ENCODE measurements at regions not wholly inside any gene's neighbourhood (a gene's known extent, or its start where the extent isn't known, plus 50 kb on each side); places are given as distances from the start of the nearest gene placed in this dataset.

DNA sequence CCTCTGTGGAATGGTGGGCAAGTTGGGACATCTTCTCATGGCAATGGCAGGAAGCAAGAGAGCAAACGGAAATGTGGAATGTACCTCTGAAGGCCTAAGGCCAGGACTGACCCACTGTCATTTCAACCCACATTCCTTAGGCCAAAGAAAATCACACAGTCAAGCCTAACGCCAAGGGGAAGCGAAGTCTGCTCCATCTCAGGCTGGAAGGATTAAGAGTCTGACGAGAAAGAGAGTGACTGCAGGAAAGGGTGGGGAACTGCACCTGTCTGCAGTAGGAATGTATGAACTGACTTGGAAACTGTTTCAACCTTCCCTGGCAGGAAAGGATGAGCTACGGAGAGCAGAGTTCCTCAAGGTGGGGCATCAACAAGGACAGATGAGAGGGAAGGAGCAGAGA, 90.2 kb upstream of the TAS2R1 start:
- DNase-seq = no peak

DNA sequence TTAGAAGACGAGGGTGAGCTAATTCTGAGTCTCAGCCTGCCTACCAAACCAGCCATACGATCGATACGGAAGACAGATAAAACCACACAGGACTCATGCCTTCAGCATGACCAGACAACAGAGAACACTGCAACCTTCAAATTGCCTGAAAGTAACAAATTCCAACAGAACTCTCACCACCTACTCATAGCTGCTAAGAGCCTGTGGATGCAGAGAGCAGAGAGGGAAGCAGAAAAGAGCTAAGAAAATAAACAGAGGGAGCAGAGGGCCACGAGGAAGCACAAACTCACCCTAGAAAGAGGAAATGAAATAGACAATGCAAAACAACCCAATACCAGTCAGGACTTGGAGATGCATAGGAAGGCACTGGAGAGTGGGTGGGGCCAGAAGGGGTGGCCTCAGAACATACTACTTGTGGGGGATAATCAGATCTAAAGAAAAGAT, 86.7 kb upstream of the TAS2R1 start:
- peak; percentile 10 for DNase-seq

DNA sequence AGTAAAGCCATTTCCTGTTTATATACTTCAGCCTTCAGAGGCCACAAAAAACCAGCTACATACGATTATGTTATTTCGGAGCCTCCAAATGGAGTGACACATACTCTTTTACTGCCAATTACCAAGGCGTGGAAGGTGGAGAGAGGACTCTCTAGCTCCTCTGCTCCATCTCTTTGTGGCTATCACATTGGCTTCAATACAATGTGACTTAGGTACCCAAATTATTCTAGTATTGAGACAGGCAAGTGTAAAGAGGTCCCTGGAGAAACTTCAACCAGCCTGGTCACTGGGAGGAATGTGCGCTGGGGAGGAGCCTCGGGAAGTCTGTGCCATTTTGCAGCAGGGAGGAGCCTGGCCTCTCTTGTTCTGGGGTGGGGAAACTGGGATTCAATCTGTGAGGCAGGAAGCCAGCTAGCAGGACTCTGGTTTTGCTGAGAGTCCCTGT, 85.8 kb upstream of the TAS2R1 start:
- no peak for DNase-seq

DNA sequence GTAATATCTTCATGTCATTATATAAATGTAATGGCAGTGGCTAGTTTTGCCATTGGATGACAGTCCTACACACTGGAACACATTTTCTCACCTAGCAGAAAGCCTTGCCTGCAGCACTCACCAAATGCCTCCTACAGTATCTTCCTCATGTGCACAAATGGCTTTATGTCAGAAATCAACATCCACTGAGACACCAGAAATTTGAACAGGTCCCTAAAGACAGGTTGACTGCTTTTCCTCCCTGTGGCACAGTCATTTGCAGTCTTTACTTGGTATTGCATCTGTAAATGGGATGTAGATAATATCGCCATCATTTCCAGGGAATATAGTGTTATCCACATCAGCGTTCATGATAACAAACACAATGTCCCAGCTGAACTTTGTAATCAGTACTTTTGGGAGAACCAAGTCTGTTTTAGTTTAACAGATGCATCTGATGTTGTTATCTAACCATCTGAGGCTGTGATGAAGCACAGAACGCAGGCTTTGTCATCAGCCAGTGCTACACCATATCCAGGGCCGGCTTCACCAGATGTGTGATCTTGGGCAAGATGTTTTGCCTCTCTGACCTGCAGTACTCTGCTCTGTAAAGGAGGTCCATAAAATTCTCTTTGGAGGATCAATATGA, 83.9 kb upstream of the TAS2R1 start:
- DNase-seq = no peak

DNA sequence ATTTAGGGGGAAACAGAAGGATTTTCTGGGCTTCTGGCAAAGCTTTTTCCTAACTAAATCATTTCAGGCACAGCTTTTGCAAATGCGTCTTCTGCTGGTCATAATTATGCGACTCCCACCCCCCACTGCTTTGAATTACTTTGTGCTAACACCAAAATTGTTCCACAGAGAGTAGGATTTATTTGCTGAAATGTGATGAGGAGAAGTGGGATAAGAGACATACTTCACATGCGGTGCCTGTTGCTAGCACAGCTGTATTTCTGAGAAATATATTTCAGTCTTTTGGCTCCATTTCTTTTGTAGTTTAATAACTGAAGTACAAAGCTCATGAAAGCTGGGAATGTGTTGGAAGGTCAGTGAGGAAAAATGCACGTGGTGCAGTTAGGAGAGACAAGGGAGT, 83.2 kb upstream of the TAS2R1 start:
- no peak for DNase-seq

DNA sequence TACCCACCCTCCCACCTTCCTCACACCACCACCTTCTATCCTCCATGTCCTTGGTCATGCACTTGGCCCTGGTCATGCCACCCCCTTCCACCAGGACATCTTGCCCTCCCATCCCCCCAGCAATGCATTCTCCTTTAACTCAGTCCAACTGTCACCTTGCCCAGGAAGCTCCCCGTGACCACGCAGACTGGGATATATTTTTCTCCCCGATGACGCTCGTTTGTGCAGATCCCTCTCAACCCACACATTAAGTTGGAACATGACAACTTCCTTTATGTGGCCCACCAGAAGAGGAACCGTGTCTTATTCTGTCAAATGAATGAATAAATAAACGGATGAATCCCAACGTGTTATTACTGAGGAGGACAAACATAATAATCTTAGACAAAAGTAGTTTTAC, 82.8 kb upstream of the TAS2R1 start:
- DNase-seq = no peak

DNA sequence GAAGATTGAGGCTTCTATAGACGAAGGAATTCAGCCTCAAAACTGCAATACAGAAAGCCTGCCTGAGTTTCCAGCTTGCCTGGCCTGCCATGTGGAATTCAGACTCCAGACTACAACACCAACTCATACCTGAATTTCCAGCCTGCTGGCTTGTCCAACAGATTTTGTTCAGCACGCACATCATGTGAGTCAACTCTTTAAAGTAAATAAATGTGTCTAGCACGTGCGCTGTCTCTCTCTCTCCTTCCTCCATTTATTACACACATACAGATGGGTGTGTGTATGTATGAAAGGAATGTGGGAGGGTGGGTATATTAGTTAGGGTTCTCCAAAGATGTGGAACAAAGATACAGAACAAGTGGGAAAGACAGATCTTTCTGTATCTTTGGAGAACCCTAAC, 82.4 kb upstream of the TAS2R1 start:
- no peak for DNase-seq

DNA sequence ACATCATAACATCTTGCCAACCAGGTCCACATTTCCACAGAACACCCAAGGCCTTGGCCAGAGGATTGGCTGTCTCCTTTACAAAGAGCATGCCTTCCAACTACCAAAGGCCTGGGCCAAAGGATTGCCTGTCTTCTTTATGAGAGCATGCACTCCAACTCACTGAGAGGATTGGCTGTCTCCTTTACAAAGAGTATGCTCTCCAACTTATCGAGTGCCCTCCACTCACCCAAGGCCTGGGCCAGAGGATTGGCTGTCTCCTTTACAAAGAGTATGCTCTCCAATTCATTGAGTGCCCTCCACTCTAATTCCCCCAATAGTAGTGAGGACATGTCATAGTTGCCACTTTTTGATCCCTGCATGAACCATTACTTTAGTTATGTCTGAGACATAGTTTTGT, 79.9 kb upstream of the TAS2R1 start:
- DNase-seq = no peak

DNA sequence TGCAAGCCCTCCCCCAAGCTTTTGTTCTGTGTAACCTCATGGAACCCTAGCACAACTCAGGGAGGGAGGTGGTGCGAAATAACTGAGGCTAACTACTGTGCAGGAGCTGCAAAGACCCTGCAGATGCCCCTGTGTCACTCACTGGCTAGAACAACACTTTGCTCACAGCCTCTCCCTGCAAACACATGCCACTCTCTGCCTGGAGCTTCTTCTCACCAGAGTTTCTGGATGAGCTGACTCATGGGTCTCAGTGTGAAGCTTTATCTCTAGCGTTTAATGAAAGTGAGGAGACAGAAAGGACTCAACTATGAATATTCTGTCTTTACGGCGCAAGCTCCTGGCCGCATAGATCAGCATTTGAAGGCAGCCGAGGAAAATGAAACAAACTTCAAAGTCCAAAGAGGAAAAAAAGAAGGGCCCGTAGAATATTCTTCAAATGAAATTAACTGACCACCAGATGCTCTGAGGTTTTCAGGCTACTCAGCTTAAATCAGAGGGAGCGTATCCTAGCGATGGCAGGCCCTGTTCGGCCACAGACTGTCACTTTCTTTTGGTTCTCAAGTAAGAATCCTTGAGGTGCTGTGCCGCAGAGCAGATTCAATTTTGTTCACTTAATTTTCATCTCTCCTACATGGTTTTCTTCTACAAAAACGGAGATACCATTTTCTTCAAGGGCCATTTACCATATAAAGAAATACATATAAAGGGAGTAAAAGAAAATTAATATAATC, 77.7 kb upstream of the TAS2R1 start:
- DNase-seq = no peak

DNA sequence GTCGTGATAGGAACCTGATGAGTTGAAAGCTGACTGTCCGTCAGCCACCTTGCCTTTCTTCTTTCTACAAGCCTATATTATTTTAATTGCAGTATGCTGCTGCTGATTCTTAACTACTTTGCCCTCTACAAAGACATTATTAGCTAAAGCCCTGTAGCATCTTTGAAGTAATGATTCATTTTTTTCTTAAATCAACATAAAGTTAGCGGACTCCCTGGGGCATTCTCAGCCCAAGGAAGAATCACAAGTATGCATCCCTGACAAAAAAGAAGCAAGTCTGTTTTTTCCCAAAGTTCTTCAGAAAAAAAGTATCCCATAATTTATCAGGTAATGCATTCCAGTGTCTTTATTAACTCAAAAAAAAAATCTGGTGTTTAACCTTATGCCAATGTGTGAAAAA, 69.5 kb upstream of the TAS2R1 start:
- no peak for DNase-seq

DNA sequence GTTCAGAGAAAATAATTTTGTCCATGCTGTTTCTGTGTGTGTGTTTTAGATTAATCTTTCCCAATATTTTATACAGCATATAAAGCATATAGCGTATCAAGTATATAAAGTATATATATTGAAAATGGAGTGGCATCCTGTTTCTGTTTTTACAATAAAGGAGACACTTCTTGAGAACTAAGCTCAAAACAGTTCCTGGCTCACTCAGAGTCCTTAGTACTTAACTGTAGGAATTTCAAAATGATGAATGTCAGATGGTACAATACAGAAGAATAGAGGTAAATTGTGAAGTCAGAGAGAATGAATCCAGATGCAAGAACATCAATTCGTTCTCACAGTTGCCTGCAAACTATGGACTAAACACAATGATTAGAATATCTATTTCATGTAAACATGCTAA, 68.7 kb upstream of the TAS2R1 start:
- DNase-seq = no peak

DNA sequence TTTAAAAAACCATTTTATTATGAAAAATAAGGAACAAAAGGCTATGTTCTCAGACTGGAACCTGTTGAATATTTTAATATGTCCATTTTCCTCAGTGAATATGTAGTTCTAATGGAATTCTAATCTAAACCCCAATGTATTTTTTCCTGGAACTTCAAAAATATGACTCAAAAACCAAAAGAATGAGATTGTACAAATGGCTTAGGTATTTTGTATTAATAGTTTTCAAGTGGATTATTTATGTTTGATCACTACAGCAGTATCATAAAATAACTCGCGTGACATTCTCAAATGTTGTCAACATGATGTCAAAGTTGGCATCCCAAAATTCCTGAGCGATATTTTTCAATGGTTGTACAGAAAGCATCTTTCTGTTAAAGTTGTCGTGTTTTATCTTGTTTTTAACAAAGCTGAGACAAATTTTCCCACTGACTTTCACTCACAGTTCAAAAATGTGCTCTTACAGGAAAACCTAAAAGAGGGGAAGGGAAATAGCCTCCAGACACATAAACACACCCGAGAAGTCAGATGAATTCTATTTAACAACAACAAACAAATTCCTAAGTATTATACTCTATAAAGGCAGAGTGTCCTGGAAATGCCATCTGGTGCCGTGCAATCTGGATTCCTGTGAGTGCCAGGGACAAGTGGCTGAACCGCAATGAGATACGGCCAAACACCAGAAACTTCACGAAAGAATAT, 68.1 kb upstream of the TAS2R1 start:
- no peak for DNase-seq

DNA sequence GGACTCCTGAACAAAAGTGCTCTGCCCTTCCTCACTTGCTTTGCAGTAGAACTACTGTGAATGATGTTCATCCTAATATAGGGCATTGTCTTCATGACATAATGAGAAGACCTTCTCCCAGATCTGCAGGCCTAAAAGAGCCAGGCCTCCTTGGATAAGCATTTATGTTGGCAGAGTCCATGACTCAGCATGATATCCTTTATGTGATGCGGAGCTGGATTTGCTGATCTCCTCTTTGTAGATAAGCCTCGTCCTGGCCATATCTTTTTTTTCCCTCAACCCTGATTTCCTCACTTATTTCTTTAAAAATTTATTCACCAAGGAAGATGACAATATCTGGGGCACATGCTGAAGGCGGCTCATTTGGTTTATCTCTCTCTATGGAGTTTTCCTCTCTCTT, 62.4 kb upstream of the TAS2R1 start:
- no peak for DNase-seq

DNA sequence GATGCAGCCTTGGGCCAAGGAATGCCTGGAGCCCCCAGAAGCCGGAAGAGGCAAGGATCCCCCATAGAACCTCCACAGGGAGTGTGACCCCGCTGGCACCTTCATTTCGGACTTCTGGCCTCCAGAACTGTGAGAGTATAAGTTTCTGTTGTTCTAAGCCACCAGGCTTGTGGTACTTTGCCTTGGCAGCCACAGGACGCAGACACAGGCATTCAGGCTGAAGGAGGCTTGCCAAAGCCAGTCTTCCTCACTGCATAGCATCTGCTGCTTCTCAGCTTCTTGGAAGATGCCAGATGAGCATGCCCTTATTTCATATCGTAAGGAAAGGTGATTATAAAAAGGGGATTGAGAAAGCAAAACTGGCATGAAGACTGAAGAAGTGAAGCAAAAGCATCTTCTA, 61.1 kb upstream of the TAS2R1 start:
- no peak for DNase-seq

DNA sequence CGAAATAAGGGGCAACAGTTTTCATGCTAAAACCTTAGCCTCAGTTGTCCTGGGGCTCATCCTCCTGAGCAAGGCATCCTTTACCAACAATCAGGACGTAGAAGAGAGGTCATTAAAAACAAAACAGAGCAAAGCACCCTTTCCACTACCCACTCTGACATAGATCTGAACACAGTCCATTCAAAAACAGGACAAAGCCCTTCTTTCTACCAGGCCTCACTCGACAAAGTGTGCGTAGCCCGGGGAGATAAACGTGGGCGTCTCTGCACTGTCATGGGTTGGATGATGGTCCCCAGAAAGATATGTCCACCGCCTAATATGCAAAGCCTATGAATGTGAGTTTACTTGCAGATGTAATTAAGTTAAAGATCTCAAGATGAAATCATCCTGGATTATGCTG, 60.6 kb upstream of the TAS2R1 start:
- DNase-seq = no peak

DNA sequence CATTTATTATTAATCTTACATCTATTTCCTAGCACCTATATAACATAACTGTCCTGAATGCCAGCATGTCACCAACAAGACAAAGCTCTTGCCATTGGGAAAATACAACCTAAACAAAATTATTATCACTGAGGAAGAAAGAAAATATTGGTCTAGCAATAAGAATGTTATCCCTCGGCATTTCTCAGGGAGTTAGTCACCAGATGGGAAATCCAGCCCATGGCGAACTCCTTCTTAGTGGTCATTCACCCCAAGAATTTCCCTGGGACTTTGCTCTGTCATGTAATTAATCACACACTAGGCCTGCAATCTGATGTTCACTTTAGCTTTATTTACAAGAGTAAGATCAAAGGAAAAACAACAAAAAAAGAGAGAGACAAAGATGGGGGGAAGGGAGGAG, 56.1 kb upstream of the TAS2R1 start:
- no peak for DNase-seq

DNA sequence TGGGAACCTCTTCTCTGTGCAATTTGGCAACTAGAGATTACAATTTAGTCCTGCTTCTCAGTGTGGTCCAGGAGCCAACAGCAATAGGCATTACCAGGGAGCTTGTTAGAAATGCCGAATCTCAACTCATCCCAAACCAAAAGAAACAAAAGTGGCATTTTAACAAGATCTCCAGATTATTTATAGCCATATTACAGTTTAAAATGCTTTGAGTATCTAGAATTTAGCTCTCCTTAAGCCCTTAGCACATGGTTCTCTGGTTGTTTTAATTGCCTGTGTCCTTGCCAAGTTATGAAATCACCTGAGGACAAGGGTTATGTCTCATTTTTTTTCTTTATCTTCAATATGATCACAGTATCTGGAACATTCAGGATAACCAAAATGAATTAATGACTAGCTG, 51.6 kb upstream of the TAS2R1 start:
- DNase-seq = no peak
